Thyroid gland (tissue), 4 donors: ENCODE measurements at regions not wholly inside any gene's neighbourhood (a gene's known extent, or its start where the extent isn't known, plus 50 kb on each side); places are given as distances from the start of the nearest gene placed in this dataset.

Experiments
- DNase-seq, 2 donors: peaks; one replicate each; pipeline ENCODE4 v3.0.0-alpha.2; 2019
- H3K27ac ChIP-seq, 3 donors: fragments of 200-600 bp; sonication (generic); 1 replicate in 2 of 3; 2 replicates in 1 of 3; pipeline ENCODE4 v1.5.1; 2016 to 2019; ENCODE audit warnings: mild to moderate bottlenecking in 1 of 3, moderate library complexity in 1 of 3
- H3K27me3 ChIP-seq: fragments of 200-600 bp; sonication (generic); one replicate; pipeline ENCODE4 v1.5.1; 2019
- H3K36me3 ChIP-seq, 2 donors: fragments of 200-600 bp; sonication (generic); one replicate each; pipeline ENCODE4 v1.5.1; 2016 to 2019
- H3K4me1 ChIP-seq, 2 donors: fragments of 200-600 bp; sonication (generic); one replicate each; pipeline ENCODE4 v1.5.1; 2017 to 2019
- H3K4me3 ChIP-seq, 3 donors: fragments of 200-600 bp; sonication (generic); replicated peaks in 1 of 3; 1 replicate in 2 of 3; 2 replicates in 1 of 3; pipeline ENCODE4 v1.5.1; 2016; ENCODE audit warnings: mild to moderate bottlenecking in 1 of 3
- H3K9me3 ChIP-seq: fragments of 200-600 bp; sonication (generic); one replicate; pipeline ENCODE4 v1.5.1; 2017
- CTCF ChIP-seq, 6 experiments: fragments of 200-600 bp in 3 of 6; fragments of 450-650 bp in 3 of 6; sonication (generic) in 3 of 6; IDR thresholded peaks; one replicate each; pipeline ENCODE4 v1.5.1; 2016 to 2019; ENCODE audit warnings: antibody characterized with exemption in 6 of 6, mild to moderate bottlenecking in 2 of 6, inconsistent platforms in 1 of 6, moderate library complexity in 1 of 6
- POLR2A ChIP-seq, 2 donors: fragments of 450-650 bp; IDR thresholded peaks; one replicate each; pipeline ENCODE4 v1.6.1; 2017; ENCODE audit warnings: antibody characterized with exemption in 2 of 2, mild to moderate bottlenecking in 2 of 2, moderate library complexity in 1 of 2
- WGBS, 2 donors: methylation state at CpG; one replicate each; pipeline ENCODE4 v1.1.5; 2017; 5-methylcytosine and 5-hydroxymethylcytosine counted together
- intact Hi-C: fragments of 100-400 bp; cut with DNase I; formaldehyde crosslinking; loops from one replicate; pipeline ENCODE4 v1.15.1; 2023

DNA sequence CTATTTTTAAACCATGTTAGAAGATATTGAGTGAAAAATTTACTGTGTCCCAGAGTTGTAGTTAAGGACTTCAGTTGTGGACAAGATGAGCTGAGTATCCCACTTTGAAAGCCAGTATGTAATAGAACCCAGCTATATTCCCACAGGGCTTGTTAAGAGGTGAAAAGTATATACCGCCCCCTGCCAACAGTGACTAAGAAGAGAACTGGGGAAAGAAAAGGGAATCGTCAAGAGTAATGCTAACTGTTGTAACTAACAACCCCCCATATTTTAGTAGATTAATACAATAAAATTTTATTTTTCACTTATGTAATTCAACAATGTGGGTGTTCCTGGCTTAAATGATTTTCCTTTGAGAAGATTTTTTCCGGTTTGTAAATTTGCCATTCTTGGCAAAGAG lies 250.4 kb upstream of the GIMD1 start:
- H3K27me3 ChIP-seq = no peaks in the 10 kb centered on the region
- H3K9me3 ChIP-seq = no peaks in the 10 kb centered on the region
- TF ChIP-seq POLR2A (IDR thresholded peaks at IDR 0.05) (no peak), CTCF (IDR thresholded peaks at IDR 0.05) (no peak)
- no peak overlapping the region for H3K27ac ChIP-seq
- DNase-seq = no peak
- intact Hi-C loops = no loop called here
- no peak overlapping the region for H3K4me3 ChIP-seq
- H3K36me3 ChIP-seq = no peaks in the 10 kb centered on the region
- 63 to 65% methylated on average over 3 of the region's 3 CpGs for WGBS, 2 donors
- no peaks in the 10 kb centered on the region for H3K4me1 ChIP-seq

DNA sequence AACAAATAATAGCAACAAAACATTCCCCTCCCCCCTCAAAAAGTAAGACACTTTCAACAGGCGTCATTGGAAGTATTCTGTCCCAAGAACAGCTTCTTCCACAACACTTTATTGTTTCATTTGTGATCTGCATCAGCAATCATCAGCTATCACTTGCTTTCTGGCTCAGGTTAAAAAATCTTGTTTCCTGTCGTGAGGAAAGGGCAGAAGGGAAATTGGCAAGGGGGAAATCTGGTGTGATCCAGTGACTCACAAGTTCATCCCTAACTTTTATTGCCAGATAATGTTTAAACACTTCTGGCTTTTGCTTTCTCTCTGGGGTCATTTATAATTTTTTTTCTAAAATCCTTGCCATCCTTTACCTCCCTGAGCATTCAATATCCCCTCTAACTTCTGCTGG lies 247.4 kb upstream of the GIMD1 start:
- intact Hi-C loops = no loop called here

GRCh38 chr4:106615410-106615945 lies 246.9 kb upstream of the GIMD1 start:
- Histone ChIP-seq H3K27ac (no peak overlapping the region), H3K36me3 (no peaks in the 10 kb centered on the region), H3K9me3 (no peaks in the 10 kb centered on the region), H3K4me1 (no peaks in the 10 kb centered on the region), H3K27me3 (no peaks in the 10 kb centered on the region), H3K4me3 (no peak overlapping the region)
- intact Hi-C loops = no loop called here
- TF ChIP-seq POLR2A (IDR thresholded peaks at IDR 0.05) (no peak), CTCF (IDR thresholded peaks at IDR 0.05) (no peak)
- DNase-seq = no peak
- WGBS, 2 donors = 66 to 72% methylated on average over 4 of the region's 4 CpGs

More for the DNA sequence above, 247.4 kb upstream of the GIMD1 start:
- TF ChIP-seq CTCF (IDR thresholded peaks at IDR 0.05) (no peak), POLR2A (IDR thresholded peaks at IDR 0.05) (no peak)
- Histone ChIP-seq H3K27ac (no peak overlapping the region), H3K36me3 (no peaks in the 10 kb centered on the region), H3K4me3 (no peak overlapping the region), H3K4me1 (no peaks in the 10 kb centered on the region), H3K9me3 (no peaks in the 10 kb centered on the region), H3K27me3 (no peaks in the 10 kb centered on the region)
- no peak for DNase-seq
- 60 to 72% methylated on average over 2 of the region's 2 CpGs for WGBS, 2 donors

DNA sequence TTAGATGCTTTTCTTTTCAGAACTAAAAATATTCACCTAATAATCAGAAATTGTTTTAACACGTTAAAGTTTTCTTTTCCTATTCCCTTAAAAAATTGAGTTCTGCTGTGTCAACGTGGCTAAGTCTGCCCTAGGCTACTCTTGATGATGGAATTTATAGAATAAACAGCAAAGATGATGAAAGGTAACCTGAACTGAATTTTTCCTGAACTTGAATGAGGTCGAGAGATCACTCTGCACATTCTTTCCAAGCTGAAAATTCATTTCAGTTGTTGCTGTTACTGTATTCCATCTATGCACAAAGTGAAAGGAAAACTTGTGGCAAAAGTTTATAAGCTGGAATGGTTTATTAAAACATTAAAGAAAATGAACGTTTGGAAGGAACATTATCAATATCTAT lies 245.9 kb upstream of the GIMD1 start:
- 32 to 42% methylated on average over 4 of the region's 4 CpGs for WGBS, 2 donors
- TF ChIP-seq POLR2A (IDR thresholded peaks at IDR 0.05) (no peak), CTCF (IDR thresholded peaks at IDR 0.05) (no peak)

DNA sequence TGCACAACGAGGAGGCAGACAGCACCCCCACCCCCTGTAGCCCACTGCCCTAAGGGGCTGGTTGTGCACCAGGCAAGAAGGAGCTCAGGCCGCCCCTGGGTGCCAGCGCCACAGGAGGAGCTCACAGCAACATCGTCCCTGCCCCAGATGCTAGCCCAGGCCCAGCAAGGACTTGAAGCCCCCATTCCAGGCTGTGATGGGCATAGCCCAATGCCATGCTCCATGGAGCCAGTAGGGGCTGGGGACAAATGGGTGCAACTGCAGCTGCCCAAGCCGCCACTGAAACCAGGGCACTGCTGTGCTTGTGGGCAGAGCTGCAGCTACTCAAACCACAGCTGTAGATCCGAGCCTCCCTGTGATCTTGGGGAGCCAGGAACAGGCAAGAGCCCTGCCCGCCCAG lies 241.3 kb upstream of the GIMD1 start:
- Histone ChIP-seq H3K4me1 (no peaks in the 10 kb centered on the region), H3K4me3 (no peak overlapping the region), H3K36me3 (no peaks in the 10 kb centered on the region), H3K27me3 (no peaks in the 10 kb centered on the region), H3K27ac (no peak overlapping the region), H3K9me3 (no peaks in the 10 kb centered on the region)
- intact Hi-C loops = no loop called here
- DNase-seq = no peak
- 81 to 88% methylated on average over 4 of the region's 7 CpGs for WGBS, 2 donors
- TF ChIP-seq CTCF (IDR thresholded peaks at IDR 0.05) (no peak), POLR2A (IDR thresholded peaks at IDR 0.05) (no peak)

More for the DNA sequence above, 245.9 kb upstream of the GIMD1 start:
- Histone ChIP-seq H3K4me1 (no peaks in the 10 kb centered on the region), H3K27me3 (no peaks in the 10 kb centered on the region), H3K4me3 (no peak overlapping the region), H3K36me3 (no peaks in the 10 kb centered on the region), H3K9me3 (no peaks in the 10 kb centered on the region), H3K27ac (no peak overlapping the region)
- intact Hi-C loops = no loop called here
- no peak for DNase-seq
